Kasumi-1 (cell line): ENCODE measurements at regions not wholly inside any gene's neighbourhood (a gene's known extent, or its start where the extent isn't known, plus 50 kb on each side); places are given as distances from the start of the nearest gene placed in this dataset.
"Not testable (repeated sequence)": the region's sequence is repeated elsewhere in the genome, so short reads cannot be mapped to it uniquely, and the experiment has no call there.

Source experiments
- DNase-seq, 2 experiments: peaks; one replicate each; lab custom pipeline; 2025; lab: John Stamatoyannopoulos, UW

DNA sequence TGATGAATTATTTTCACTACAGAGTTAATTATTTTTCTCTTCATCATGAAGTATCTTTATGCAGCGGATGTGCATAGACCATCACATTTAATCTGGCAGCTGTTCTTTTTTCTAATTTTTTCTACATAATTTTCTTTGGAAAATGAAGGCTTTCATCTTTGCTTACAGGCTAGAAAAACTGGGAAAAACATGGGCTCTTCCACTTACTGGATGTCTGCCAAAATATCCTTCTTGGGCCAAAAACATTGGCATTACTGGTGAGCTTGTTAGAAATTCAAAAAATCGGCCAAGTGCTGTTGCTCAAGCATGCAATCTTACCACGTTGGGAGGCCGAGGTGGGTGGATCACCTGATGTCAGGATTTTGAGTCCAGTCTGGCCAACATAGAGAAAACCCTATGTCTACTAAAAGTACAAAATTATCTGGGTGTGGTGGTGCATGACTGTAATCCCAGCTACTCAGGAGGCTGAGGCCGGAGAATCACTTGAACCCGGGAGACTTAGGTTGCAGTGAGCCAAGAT, 176.8 kb downstream of the ZNF737 start:
- DNase-seq = no peak

DNA sequence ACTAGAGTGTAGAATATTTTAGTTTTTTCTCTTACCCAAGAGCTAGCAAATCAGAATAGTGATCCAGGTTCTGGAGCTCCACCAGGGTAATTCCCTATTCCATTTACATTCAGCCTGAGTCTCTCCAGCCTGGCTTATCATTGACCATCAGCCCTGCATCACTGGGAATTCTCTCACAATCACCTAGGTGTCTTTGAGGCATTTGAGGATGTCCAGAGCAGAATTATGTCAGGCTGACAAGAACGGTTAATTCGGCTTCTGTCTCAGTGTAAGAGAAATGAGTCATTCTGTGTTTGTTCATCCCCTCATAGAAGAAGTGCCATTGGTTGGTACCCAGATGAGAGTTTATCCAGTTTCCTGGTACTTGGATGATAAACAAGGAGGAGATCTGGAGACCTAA, 180.5 kb downstream of the ZNF737 start:
- DNase-seq = no peak

DNA sequence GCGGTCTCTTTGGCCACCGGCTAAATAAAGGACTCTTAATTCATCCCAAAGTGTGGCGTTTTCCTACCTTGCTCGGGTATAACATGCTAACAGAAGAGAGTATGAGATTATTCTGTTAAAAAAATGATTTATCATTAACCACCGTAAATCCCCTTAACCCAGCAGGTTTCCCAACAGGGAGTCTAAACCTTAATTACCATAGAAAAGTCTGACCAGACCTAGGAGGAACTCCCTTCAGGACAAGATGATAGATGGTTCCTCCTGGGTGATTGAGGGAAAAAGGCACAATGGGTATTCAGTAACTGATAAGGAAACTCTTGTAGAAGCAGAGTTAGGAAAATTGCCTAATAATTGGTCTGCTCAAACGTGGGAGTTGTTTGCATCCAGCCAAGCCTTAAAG, 193.7 kb downstream of the ZNF737 start:
- no peak for DNase-seq

DNA sequence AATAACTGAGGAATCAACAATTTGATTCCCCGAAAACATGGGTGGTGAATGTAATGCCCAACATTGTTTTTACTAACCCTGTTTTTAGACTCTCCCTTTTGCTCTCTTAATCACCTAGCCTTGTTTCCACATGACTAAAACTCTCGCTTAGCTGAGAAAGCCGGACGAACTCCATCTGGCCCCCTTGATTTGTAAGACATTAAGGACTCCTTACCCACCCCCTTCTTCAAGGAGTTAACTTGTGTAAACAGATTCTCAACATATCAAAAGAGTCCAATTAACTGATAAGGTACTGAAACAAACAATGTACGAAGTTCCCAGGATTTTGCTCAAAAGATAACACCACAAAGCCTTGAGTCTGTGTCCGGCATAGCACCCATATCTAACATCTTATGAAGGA, 194.3 kb downstream of the ZNF737 start:
- DNase-seq = not testable (repeated sequence)

DNA sequence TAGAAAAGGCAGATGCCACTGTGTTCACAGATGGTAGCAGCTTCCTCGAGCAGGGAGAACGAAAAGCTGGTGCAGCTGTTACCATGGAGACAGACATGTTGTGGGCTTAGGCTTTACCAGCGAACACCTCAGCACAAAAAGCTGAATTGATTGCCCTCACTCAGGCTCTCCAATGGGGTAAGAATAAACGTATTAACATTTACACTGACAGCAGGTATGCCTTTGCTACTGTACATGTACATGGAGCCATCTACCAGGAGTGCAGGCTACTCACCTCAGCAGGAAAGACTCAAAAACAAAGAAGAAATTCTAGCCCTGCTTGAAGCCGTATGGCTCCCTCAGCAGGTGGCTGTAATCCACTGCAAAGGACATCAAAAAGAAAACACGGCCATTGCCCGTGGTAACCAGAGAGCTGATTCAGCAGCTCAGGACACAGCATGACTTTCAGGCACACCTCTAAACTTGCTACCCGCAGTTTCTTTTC, 197.7 kb downstream of the ZNF737 start:
- DNase-seq = no peak

DNA sequence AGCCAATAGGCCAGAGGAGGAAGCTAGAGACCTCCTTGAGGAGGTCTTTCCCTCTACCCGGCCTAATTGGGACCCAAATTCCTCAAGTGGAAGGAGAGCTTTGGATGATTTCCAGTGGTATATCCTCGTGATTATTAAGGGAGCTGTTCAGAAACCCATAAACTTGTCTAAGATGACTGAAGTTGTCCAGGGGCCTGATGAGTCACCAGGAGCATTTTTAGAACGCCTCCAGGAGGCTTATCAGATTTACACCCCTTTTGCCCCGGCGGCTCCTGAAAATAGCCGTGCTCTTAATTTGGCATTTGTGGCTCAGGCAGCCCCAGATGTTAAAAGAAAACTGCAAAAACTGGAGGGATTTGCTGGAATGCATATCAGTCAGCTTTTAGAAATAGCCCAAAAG, 198.1 kb downstream of the ZNF486 start:
- no peak for DNase-seq

DNA sequence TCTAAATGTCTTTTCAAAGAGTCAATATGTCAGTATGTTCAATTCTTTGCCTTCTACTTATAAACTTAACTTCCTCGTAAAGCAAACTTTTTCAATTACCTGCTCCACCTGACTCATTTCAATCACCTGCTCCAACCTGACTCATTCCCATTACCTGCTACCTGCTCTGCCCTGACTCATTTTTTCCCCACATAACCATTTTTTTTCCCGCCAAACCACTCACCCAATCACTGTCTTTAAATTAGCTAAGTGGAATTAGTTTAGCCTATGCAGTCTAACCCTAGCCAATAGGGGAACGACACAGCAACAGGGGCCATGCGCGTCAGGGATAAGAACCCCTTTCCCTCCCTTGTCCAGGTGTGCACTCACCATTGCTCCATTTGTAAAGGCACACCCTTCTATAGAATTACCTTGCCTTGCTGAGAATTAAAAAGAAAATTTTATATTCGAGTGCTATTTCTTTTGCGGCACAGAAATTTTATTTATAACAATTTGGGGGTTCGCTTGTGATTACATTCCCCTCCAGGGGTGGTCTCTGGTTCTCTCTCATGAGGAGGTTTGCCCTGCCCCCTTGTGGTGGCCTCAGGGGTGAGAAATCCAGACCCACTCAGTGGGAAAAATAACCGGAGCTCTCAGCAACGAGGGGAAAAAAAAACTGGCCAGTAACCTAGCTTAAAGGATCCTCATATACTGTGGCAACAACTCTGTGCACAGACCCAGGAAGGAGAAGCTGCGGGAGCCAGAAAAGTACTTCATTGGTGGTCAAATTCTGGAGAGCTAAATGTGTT, 193.1 kb downstream of the ZNF486 start:
- DNase-seq = no peak

DNA sequence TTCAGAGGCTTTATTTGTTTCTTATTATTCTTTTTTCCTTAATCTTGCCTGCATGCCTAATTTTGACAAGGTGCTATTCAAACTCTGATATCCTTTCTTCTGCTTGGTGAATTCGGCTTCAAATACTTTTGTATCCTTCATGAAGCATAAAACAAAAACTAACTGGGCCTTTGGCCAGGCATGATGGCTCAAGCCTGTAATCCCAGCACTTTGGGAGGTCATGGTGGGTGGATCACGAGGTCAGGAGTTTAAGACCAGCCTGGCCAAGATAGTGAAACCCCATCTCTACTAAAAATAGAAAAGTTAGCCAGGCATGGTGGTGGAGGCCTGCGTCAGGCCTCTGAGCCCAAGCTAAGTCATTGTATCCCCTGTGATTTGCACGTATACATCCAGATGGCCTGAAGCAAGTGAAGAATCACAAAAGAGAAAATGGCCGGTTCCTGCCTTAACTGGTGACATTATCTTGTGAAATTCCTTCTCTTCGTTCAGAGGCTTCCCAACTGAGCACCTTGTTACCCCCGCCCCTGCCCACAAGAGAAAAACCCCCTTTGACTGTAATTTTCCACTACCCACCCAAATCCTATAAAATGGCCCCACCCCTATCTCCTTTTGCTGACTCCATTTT, 191.9 kb downstream of the ZNF486 start:
- not testable (repeated sequence) for DNase-seq

DNA sequence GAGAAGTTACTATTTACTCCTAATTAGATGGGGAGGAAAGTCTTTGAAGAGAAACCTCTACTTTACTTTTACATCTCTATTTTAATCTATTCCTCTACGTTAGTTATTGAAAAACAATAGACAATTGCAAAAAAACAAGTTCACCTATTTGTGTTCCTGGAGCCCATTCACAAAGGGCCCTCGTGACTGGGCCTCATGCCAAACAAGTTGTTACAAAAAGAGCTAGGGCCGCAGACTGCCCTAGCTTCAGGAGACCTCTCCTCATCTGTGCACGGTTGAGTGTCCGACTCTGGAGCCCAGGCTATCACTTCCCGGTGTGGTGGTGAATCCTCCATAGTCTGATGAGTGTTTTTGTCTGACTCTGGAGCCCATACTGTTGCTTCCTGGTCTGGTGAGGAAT, 190.9 kb downstream of the ZNF486 start:
- DNase-seq = no peak

DNA sequence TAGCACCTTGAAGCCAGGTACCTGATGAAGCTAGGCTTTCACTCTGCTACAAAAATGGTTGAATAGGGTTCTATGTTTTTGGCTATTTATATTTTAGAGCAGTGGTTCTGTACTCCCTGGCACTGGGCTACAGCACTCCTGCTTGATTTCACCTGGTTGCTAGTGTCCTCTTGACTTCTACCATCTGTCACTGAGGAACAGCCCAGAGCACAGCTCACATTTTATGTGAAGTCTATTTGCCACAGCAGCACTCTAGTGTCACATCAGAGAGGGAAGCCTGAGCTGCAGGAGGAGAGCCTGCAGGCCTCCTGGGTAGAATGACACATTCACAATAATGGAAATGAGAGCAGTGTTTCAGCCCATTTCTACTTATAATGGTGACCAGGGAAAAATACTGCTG, 184.2 kb downstream of the ZNF486 start:
- no peak for DNase-seq

DNA sequence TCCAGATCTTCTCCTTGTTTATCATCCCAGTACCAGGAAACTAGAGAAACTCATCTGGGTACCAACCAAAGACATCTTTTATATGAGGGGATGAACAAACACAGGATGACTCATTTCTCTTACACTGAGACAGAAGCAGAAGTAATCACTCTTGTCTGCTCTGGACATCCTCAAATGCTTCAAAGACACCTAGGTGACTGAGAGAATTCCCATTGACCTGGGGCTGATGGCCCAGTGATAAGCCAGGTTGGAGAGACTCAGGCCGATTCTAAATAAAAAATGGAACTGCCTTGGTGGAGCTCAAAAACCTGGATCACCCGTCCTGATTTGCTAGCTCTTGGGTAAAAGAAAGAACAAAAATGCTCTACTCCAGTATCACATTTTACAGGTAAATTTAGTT, 182.2 kb downstream of the ZNF486 start:
- no peak for DNase-seq

DNA sequence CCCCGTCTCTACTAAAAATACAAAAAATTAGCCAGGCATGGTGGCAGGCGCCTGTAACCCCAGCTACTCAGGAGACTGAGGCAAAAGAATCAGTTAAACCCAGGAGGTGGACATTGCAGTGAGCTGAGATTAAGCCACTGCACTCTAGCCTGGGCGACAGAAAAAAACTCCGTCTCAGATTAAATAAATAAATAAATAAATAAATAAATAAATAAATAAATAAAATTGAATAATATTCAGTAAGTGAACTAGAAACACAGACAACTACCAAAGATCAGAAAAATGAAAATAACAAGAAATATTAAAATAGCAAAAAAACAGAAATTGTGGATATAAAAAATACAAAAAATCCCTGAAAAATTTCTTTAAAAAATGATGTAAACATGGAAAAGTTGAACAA, 172.4 kb downstream of the ZNF486 start:
- DNase-seq = no peak

DNA sequence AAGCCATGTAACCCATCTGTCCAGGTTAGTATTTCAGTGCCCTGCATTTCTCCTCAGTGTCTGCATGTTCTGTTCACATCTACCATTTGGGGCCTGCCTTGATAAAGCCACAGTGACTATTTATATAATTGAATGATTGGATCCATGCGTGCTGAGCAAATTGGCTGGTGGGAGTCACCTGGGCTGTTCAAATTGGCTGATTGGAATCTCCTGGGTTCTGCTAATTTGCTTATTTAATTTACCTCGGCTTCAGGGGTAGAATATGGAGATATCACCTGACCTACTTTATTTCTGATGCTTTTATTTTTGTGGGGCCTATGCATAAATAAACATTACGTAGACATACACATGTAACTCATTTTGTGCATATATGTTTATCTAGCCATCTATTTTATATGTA, 167.7 kb downstream of the ZNF486 start:
- no peak for DNase-seq

DNA sequence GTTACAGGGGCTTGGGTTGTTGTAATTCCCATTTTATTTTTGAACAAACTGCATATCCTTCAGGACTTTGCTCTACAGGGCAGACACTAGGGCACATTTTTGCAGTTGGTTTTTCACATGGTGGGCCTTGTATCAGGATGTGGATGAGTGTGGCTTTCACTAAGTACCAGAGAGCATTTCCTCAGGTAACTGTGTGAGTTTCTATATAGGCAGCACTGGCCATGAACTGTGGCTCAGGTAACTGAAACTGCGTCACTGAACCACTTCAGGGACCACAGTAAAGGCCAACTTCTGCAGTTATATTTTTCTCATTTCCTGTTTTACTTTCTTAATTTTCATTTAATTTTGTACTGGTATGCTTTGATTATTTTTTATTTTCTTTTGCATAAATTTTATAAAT, 166.5 kb downstream of the ZNF486 start:
- no peak for DNase-seq

DNA sequence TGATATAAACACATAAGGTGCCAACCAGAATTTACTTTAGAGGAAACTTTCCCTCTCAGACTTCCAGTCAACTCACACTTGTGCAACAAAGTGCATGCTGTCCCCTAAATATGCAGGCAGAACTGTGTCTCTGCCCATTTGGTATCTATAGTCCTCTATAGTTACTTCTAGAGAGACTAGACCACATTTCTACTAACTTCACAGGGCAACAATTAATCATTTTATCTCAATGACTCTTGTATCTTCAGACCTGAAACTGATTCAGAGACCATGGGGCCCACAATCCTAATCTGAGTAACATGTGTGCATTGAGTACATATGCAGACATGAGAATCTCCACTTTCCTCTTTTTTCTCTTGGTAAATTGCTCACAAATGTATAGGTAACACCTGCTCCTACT, 158.1 kb downstream of the ZNF486 start:
- no peak for DNase-seq

DNA sequence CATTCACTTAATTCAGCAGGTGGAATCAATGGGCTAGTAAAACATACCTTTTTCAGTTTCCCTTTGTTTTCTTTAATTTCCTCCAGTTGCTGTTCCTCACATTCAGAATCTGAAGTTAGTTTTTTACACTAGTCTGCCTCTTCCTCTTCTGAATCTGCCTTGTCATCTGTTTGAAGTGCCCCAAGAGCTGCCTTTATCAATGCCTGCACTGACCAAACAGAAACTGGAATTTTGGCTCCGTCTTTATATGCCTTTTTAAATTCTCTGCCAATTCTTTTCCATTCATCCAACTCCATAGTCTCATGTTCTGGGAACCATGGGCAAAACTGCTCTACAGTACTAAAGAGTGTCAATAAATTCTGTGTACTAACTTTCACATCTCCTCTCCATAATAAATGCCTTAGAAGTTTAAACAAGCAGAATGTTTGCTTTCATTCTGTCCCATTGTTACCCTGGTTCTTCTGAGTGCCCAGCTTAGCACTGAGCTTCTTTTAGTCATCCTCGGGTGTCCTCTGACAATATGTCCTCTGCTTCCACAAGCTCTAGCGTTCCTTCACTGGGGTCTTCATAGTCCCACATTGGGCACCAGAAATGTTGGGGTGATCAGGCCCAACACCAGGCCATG, 154.2 kb downstream of the ZNF486 start:
- no peak for DNase-seq

DNA sequence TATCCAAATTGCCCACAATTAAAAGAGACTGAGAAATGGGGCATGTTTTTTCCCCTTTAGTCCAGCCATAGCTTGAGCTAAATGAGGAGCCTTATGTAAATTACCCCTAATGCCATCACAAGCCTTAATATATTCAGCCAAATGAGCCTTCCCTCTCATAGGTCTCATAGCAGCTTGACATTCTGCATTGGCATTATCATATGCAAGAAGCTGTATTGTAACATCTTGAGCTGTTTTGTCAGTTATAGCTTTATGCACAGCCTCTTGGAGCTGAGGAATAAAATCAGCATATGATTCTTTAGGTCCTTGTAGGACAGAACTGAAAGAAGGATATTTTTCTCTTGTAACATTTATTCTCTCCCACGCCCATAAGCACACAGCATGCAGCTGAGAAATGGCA, 153.2 kb downstream of the ZNF486 start:
- no peak for DNase-seq

DNA sequence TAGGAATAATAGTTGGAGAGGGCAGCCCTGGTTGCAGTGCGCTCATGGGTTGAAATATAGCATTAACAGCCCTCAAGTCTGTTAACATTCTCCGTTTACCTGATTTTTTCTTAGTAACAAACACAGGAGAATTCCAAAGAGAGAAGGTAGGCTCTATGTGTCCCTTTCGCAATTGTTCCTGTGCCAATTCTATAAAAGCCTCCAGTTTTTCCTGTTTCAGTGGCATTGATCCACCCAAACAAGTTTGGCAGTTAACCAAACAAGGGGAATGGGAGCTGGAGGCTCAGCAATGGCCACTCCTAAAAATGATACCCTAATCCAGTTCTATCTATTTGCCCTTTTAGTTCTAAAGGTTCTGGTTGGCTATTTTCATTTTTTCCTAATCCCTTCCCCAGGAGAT, 151.6 kb downstream of the ZNF486 start:
- DNase-seq = no peak

DNA sequence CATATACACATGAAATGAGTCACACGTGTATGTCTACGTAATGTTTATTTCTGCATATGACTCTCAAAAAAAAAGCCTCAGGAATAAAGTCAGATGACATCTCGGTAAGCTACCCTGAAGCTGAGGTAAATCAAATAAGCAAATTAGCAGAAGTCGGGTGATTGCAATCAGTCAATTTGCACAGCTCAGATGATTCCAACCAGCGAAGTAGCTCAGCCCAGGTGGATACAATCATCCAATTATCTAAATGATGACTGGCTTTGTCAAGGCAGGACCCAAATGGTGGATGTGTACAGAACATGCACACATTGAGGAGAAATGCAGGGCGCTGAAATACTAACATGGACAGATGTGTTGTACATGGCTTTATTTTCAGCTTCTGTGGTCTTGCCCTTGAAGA, 148.5 kb downstream of the ZNF486 start:
- DNase-seq = no peak

DNA sequence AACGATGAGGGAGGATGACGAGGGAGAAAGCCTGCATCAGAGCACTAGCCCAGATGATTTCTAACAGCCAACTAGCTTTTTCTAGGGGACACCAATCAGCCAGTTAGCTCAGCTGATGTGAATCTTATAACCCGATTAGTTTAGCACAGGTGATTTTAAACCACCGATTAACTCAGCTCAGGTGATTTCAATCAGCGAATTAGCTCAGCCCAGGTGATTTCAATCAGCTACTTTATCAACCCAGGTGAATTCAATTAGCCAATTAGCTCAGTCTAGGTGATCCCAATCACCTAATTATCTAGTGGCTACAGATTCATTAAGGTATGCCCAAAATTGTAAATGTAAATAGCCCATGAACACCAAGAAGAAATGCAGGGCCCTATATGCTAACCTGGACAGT, 146.9 kb downstream of the ZNF486 start:
- no peak for DNase-seq

DNA sequence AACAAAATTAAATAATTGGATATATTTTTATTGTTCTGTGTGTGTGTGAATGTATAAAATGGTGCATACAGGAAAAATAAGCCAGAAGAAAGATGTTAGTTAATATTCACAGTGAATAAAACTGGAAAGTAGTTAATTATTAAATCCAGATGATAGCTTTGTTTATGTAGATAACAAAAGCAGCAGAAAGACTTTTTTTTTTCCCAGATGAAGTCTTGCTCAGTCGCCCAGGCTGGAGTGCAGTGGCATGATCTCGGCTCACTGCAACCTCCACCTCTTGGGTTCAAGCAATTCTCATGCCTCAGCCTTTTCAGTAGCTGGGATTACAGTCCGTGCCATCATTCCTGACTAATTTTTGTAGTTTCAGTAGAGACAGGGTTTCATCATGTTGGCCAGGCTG, 140.1 kb downstream of the ZNF486 start:
- DNase-seq = no peak

DNA sequence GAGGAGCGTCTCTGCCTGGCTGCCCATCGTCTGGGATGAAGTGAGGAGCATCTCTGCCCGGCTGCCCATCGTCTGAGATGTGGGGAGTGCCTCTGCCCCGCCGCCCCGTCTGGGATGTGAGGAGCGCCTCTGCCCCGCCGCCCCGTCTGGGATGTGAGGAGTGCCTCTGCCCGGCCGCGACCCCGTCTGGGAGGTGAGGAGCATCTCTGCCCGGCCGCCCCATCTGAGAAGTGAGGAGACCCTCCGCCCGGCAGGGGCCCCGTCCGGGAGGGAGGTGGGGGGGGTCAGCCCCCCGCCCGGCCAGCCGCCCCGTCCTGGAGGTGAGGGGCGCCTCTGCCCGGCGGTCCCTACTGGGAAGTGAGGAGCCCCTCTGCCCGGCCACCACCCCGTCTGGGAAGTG, 129.3 kb downstream of the ZNF486 start:
- DNase-seq = not testable (repeated sequence)

DNA sequence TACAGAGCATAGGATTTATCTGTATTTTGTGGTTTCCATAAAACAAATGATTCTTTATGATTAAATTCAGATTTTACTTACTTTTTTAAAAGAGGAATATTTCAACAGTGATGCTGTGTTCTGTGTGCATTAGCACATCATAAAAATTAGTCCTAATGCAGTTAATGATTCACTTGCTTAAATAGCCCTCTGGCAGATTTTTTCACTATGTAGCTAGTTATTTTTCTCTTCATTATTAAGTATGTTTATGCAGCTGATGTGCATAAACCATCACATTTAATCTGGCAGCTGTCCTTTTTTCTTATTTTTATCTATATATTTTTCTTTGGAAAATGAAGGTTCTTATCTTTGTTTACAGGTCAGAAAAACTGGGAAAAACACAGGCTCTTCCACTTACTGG, 127.2 kb downstream of the ZNF486 start:
- DNase-seq = no peak
